BLaER1 (cell line): ENCODE measurements at regions not wholly inside any gene's neighbourhood (a gene's known extent, or its start where the extent isn't known, plus 50 kb on each side); places are given as distances from the start of the nearest gene placed in this dataset.
"Not testable (repeated sequence)": the region's sequence is repeated elsewhere in the genome, so short reads cannot be mapped to it uniquely, and the experiment has no call there.

Experiments used
- H3K27ac ChIP-seq: shearing (Covaris generic); formaldehyde crosslinking; 2 replicates; pipeline ENCODE4 v1.8.1; 2022
- H3K27me3 ChIP-seq: shearing (Covaris generic); formaldehyde crosslinking; 2 replicates; pipeline ENCODE4 v1.8.1; 2022
- H3K36me3 ChIP-seq: shearing (Covaris generic); formaldehyde crosslinking; 2 replicates; pipeline ENCODE4 v1.8.1; 2022
- H3K4me1 ChIP-seq: shearing (Covaris generic); formaldehyde crosslinking; 2 replicates; pipeline ENCODE4 v1.8.1; 2022
- H3K4me2 ChIP-seq: shearing (Covaris generic); formaldehyde crosslinking; 2 replicates; pipeline ENCODE4 v1.8.1; 2022
- H3K4me3 ChIP-seq: shearing (Covaris generic); formaldehyde crosslinking; 2 replicates; pipeline ENCODE4 v1.8.1; 2022
- H3K9ac ChIP-seq: shearing (Covaris generic); formaldehyde crosslinking; 2 replicates; pipeline ENCODE4 v1.8.1; 2022
- H3K9me3 ChIP-seq: shearing (Covaris generic); formaldehyde crosslinking; 2 replicates; pipeline ENCODE4 v1.8.1; 2022
- H4K20me1 ChIP-seq: shearing (Covaris generic); formaldehyde crosslinking; 2 replicates; pipeline ENCODE4 v1.8.1; 2022
- Cebpa-rat ChIP-seq: shearing (Covaris generic); IDR thresholded peaks from 2 replicates; pipeline ENCODE4 v1.8.1; 2022

DNA sequence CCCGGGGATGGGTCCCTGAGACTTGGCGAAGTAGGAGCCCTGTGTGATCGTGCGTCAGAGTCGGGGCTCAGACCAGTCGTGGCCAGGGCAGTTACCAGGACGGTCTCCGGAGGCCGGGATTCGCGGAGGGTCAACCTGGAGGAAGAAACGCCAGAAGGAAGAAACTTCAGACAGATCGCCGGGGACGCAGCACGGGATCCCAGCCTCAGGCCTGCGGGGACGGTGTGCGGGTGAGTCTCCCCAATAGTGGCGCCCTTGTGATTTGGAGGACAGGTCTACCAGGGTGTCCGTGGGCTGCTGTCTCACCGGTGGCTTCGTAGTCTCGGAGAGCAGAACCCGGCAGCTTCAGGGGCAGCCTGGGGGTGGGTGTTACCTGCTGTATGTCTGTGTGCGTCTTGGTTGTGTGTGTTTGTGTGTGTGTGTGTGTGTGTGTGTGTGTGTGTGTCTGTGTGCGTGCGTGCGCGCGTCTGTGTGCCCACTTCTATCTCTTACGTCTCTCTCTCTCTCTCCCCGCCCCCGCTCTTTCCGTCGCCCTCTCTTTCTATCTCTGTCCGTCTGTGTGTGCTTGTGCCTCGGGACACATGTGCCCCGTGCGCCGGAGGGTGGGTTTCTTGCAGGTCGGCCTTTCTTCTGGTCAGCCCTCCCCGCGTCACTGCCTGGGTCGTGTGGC is 1406.4 kb upstream of the PCDH10 start:
- H4K20me1 ChIP-seq, H3K4me2 ChIP-seq, H3K27me3 ChIP-seq, H3K9ac ChIP-seq, H3K36me3 ChIP-seq, H3K27ac ChIP-seq, H3K4me3 ChIP-seq, H3K4me1 ChIP-seq: not testable (repeated sequence)
- peaks cover 20% of the 10 kb centered on the region for H3K9me3 ChIP-seq

- H4K20me1 ChIP-seq, H3K4me1 ChIP-seq, H3K4me2 ChIP-seq, H3K36me3 ChIP-seq, H3K27ac ChIP-seq, H3K9ac ChIP-seq, H3K4me3 ChIP-seq, H3K27me3 ChIP-seq: not testable (repeated sequence)
- peaks cover 20% of the 10 kb centered on the region for H3K9me3 ChIP-seq
These were observed 1405.7 kb upstream of the PCDH10 start for GRCh38 chr4:131743348-131743747.

DNA sequence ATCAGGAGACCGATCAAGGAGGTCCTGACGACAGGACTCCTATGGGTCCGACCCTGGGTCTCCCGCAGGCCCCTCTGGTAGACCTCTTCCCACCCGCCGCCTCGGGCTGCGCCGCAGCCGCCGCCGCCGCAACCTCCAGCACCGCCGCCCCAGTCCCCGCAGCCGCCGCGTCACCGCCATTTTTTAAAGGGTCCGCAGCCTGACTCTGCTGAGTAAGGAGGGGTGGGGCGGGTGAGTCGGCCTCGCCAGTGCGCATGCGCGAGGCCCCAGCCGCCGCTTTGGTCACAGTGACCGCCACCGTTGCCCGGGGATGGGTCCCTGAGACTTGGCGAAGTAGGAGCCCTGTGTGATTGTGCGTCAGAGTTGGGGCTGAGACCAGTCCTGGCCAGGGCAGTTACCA is 1401.9 kb upstream of the PCDH10 start:
- not testable (repeated sequence) for H3K27ac ChIP-seq, H4K20me1 ChIP-seq, H3K9ac ChIP-seq, H3K36me3 ChIP-seq, H3K4me3 ChIP-seq, H3K27me3 ChIP-seq, H3K4me2 ChIP-seq, H3K4me1 ChIP-seq
- H3K9me3 ChIP-seq, result peaks cover 28% of the 10 kb centered on the region

DNA sequence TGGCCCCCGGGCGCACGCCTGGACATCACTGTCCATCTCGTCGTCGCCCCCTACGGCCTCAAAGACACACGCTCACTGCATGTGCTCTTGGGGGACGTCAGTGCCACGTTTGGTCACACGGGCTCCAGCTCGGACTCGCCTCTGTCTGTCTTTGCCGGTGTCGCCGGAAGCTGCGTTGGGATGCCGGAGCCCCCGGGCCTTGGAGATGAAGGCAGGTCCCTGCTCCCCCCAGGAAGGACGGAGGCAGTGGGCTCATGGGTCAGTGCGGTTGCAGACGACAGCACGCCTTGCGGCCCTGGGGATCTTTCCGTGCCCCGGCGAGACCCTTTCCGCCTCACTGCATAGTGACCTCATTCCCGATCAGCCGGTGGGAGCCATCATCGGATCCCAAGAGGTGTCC is 1399.9 kb upstream of the PCDH10 start:
- peaks cover 17% of the 10 kb centered on the region for H3K9me3 ChIP-seq
- H3K4me3 ChIP-seq, H4K20me1 ChIP-seq, H3K27me3 ChIP-seq, H3K9ac ChIP-seq, H3K4me1 ChIP-seq, H3K4me2 ChIP-seq, H3K27ac ChIP-seq, H3K36me3 ChIP-seq: not testable (repeated sequence)

DNA sequence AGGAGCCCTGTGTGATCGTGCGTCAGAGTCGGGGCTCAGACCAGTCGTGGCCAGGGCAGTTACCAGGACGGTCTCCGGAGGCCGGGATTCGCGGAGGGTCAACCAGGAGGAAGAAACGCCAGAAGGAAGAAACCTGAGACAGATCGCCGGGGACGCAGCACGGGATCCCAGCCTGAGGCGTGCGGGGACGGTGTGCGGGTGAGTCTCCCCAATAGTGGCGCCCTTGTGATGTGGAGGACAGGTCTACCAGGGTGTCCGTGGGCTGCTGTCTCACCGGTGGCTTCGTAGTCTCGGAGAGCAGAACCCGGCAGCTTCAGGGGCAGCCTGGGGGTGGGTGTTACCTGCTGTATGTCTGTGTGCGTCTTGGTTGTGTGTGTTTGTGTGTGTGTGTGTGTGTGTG is 1399.1 kb upstream of the PCDH10 start:
- H3K4me2 ChIP-seq, H3K4me3 ChIP-seq, H3K36me3 ChIP-seq, H3K27me3 ChIP-seq, H3K27ac ChIP-seq, H3K4me1 ChIP-seq, H4K20me1 ChIP-seq, H3K9ac ChIP-seq: not testable (repeated sequence)
- peaks cover 17% of the 10 kb centered on the region for H3K9me3 ChIP-seq

- H3K27me3 ChIP-seq, H3K27ac ChIP-seq, H3K4me3 ChIP-seq, H3K4me1 ChIP-seq, H4K20me1 ChIP-seq, H3K9ac ChIP-seq, H3K36me3 ChIP-seq, H3K4me2 ChIP-seq: not testable (repeated sequence)
- peaks cover 17% of the 10 kb centered on the region for H3K9me3 ChIP-seq
These were observed 1398.6 kb upstream of the PCDH10 start for GRCh38 chr4:131750469-131750868.

DNA sequence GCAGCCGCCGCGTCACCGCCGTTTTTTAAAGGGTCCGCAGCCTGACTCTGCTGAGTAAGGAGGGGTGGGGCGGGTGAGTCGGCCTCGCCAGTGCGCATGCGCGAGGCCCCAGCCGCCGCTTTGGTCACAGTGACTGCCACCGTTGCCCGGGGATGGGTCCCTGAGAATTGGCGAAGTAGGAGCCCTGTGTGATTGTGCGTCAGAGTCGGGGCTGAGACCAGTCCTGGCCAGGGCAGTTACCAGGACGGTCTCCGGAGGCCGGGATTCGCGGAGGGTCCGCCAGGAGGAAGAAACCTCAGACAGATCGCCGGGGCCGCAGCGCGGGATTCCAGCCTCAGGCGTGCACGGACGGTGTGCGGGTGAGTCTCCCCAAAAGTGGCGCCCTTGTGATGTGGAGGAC is 1386.9 kb upstream of the PCDH10 start:
- H3K9me3 ChIP-seq, result peaks cover 14% of the 10 kb centered on the region
- not testable (repeated sequence) for H3K4me1 ChIP-seq, H3K27ac ChIP-seq, H3K4me2 ChIP-seq, H3K36me3 ChIP-seq, H3K4me3 ChIP-seq, H3K27me3 ChIP-seq, H4K20me1 ChIP-seq, H3K9ac ChIP-seq

DNA sequence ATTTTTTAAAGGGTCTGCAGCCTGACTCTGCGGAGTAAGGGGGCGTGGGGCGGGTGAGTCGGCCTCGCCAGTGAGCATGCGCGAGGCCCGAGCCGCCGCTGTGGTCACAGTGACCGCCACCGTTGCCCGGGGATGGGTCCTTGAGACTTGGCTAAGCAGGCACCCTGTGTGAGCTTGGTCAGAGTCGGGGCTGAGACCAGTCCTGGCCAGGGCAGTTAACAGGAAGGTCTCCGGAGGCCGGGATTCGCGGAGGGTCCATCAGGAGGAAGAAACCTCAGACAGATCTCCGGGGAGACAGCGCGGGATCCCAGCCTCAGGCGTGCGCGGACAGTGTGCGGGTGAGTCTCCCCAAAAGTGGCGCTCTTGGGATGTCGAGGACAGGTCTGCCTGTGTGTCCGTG is 1384.4 kb upstream of the PCDH10 start:
- H3K27me3 ChIP-seq, result no peaks in the 10 kb centered on the region
- no peak for TF ChIP-seq Cebpa-rat
- H3K27ac ChIP-seq, result no peak overlapping the region

DNA sequence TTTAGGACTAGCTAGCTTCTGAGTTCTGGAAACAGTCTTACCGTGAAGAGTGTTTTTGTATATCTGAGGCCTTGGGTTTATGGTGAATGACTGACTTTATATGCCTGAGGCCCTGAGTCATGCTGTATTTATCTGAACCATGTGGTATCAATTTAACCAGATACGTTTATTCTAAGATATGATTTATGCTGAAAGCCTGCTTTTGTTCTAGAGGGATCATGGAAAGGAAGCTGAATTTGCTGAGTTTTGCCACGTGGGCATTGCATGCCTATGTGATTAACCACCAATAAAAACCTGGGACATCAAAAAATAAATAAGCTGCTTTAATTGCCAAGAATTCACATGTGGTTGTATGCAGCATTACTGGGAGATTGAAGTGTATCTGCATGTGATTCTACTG is 1374.7 kb upstream of the PCDH10 start:
- not testable (repeated sequence) for H4K20me1 ChIP-seq, H3K4me3 ChIP-seq, H3K36me3 ChIP-seq, H3K4me2 ChIP-seq, H3K4me1 ChIP-seq, H3K27ac ChIP-seq, H3K9ac ChIP-seq, H3K27me3 ChIP-seq, H3K9me3 ChIP-seq

More for the DNA sequence above, 1384.4 kb upstream of the PCDH10 start:
- Histone ChIP-seq H4K20me1 (no peaks in the 10 kb centered on the region), H3K4me3 (no peak overlapping the region), H3K36me3 (no peaks in the 10 kb centered on the region), H3K9ac (no peak overlapping the region), H3K4me1 (no peaks in the 10 kb centered on the region), H3K9me3 (peaks cover 14% of the 10 kb centered on the region), H3K4me2 (no peak overlapping the region)

GRCh38 chr4:131810565-131810964 is 1338.5 kb upstream of the PCDH10 start:
- not testable (repeated sequence) for H3K36me3 ChIP-seq, H3K9ac ChIP-seq, H3K4me1 ChIP-seq, H3K4me2 ChIP-seq, H3K4me3 ChIP-seq, H3K27ac ChIP-seq, H3K27me3 ChIP-seq, H3K9me3 ChIP-seq, H4K20me1 ChIP-seq
